CD4-positive, alpha-beta T cell (primary cell): ENCODE measurements at regions not wholly inside any gene's neighbourhood (a gene's known extent, or its start where the extent isn't known, plus 50 kb on each side); places are given as distances from the start of the nearest gene placed in this dataset.

ENCODE experiments used
- ATAC-seq: fragments of 200-7000 bp; cut with Tn5 transposase; one replicate; pipeline ENCODE4 v1.10.0; 2022; ENCODE audit warnings: mild to moderate bottlenecking; ENCODE audit not compliant: poor library complexity
- CTCF ChIA-PET: fragments of 350-600 bp; sonication (Branson Sonifier 250); formaldehyde crosslinking; loops from one replicate; lab custom pipeline; 2021; ENCODE audit warnings: antibody characterized with exemption, inconsistent platforms; lab: Charles Lee
- POLR2A ChIA-PET: fragments of 350-600 bp; sonication (Branson Sonifier 250); formaldehyde crosslinking; loops from one replicate; lab custom pipeline; 2021; ENCODE audit warnings: antibody characterized with exemption, inconsistent platforms; lab: Charles Lee
- DNase-seq, 14 experiments: peaks; one replicate each; pipeline ENCODE4 v3.0.0-alpha.2; 2013 to 2020; ENCODE audit warnings: mixed read lengths in 2 of 14
- H3K27ac ChIP-seq, 2 donors: one replicate each; pipeline versions ENCODE4 v1.5.1 to v1.7.0; 2013; ENCODE audit warnings: low read length in 2 of 2, low read depth in 1 of 2, mild to moderate bottlenecking in 1 of 2
- H3K27me3 ChIP-seq, 2 experiments: 1 replicate in 1 of 2; 2 replicates in 1 of 2; pipeline versions ENCODE4 v1.6.1 to v1.7.0; 2013; ENCODE audit warnings: low read length in 2 of 2, control low read depth in 1 of 2, mild to moderate bottlenecking in 1 of 2, moderate library complexity in 1 of 2; ENCODE audit not compliant: insufficient read depth in 2 of 2, control insufficient read depth in 1 of 2
- H3K36me3 ChIP-seq: one replicate; pipeline ENCODE4 v1.6.1; 2013; ENCODE audit warnings: low read length, control low read depth; ENCODE audit not compliant: insufficient read depth
- H3K4me1 ChIP-seq: one replicate; pipeline ENCODE4 v1.6.1; 2013; ENCODE audit warnings: low read length, control low read depth; ENCODE audit not compliant: insufficient read depth
- H3K4me3 ChIP-seq: one replicate; pipeline ENCODE4 v1.5.1; 2013; ENCODE audit warnings: mild to moderate bottlenecking, low read length, moderate library complexity
- H3K9me3 ChIP-seq, 2 experiments: 1 replicate in 1 of 2; 2 replicates in 1 of 2; pipeline versions ENCODE4 v1.6.1 to v1.7.0; 2013; ENCODE audit warnings: low read length in 2 of 2, mild to moderate bottlenecking in 2 of 2, control low read depth in 1 of 2, moderate library complexity in 1 of 2; ENCODE audit not compliant: control insufficient read depth in 1 of 2, insufficient read depth in 1 of 2
- H3K27ac Mint-ChIP-seq: one replicate; pipeline ENCODE4 v1.8.0; 2020; ENCODE audit warnings: mixed read lengths
- H3K27me3 Mint-ChIP-seq: one replicate; pipeline ENCODE4 v1.8.0; 2021; ENCODE audit warnings: mixed read lengths
- H3K36me3 Mint-ChIP-seq: one replicate; pipeline ENCODE4 v1.8.0; 2021; ENCODE audit warnings: low read depth, mixed read lengths
- H3K4me1 Mint-ChIP-seq: one replicate; pipeline ENCODE4 v1.8.0; 2021; ENCODE audit warnings: low read depth, mixed read lengths
- H3K4me3 Mint-ChIP-seq: one replicate; pipeline ENCODE4 v1.8.0; 2020; ENCODE audit warnings: mild to moderate bottlenecking, mixed read lengths
- H3K9me3 Mint-ChIP-seq: one replicate; pipeline ENCODE4 v1.8.0; 2020; ENCODE audit warnings: mixed read lengths
- CTCF ChIP-seq: fragments of 200-600 bp; IDR thresholded peaks from one replicate; pipeline ENCODE4 v1.8.0; 2022; ENCODE audit warnings: antibody characterized with exemption, mild to moderate bottlenecking
- intact Hi-C, 2 experiments: fragments of 100-400 bp; cut with DNase I in 1 of 2; cut with micrococcal nuclease in 1 of 2; formaldehyde crosslinking; loops; one replicate each; pipeline versions ENCODE4 v1.15.1 to v1.9.0; 2023 to 2025; cut with DNase I, micrococcal nuclease

- no peak overlapping the region for H3K4me3 Mint-ChIP-seq
- ChIA-PET CTCF (no interaction called here), POLR2A (interaction anchor here (0.6 kb wide), 1 partner anchor 523 kb away, joined by 3 read pairs; no protein-coding TSS in a partner anchor)
- intact Hi-C loops, result no loop called here
- no peak for TF ChIP-seq CTCF
- Histone ChIP-seq H3K36me3 (no peaks in the 10 kb centered on the region), H3K27me3 (peaks cover 0 to 7% of the 10 kb centered on the region in 2 experiments), H3K9me3 (peaks cover 7 to 8% of the 10 kb centered on the region in 2 experiments), H3K27ac (no peak overlapping the region), H3K4me1 (no peaks in the 10 kb centered on the region), H3K4me3 (no peak overlapping the region)
- H3K27ac Mint-ChIP-seq, result no peak overlapping the region
- H3K4me1 Mint-ChIP-seq, result no peaks in the 10 kb centered on the region
- ATAC-seq (no peak), DNase-seq (no peak)
- H3K27me3 Mint-ChIP-seq, result peaks cover 26% of the 10 kb centered on the region
- no peaks in the 10 kb centered on the region for H3K36me3 Mint-ChIP-seq
- peaks cover 12% of the 10 kb centered on the region for H3K9me3 Mint-ChIP-seq
These were observed 164.7 kb upstream of the IGF1R start for GRCh38 chr15:98483575-98484130.

- H3K27me3 Mint-ChIP-seq, result peaks cover 20% of the 10 kb centered on the region
- Histone ChIP-seq H3K27me3 (peaks cover 0 to 7% of the 10 kb centered on the region in 2 experiments), H3K36me3 (no peaks in the 10 kb centered on the region), H3K4me1 (no peaks in the 10 kb centered on the region), H3K27ac (no peak overlapping the region), H3K9me3 (peaks cover 7 to 8% of the 10 kb centered on the region in 2 experiments), H3K4me3 (no peak overlapping the region)
- no peak overlapping the region for H3K4me3 Mint-ChIP-seq
- CTCF ChIA-PET, result no interaction called here
- H3K36me3 Mint-ChIP-seq, result no peaks in the 10 kb centered on the region
- DNase-seq (no peak), ATAC-seq (no peak)
- intact Hi-C loops, result no loop called here
- H3K4me1 Mint-ChIP-seq, result no peaks in the 10 kb centered on the region
- no peak overlapping the region for H3K27ac Mint-ChIP-seq
- POLR2A ChIA-PET, result no interaction called here
- TF ChIP-seq CTCF, result no peak
- H3K9me3 Mint-ChIP-seq, result peaks cover 12% of the 10 kb centered on the region
These were observed 163.4 kb upstream of the IGF1R start for GRCh38 chr15:98484914-98485313.

GRCh38 chr15:98485451-98485850, 162.9 kb upstream of the IGF1R start:
- intact Hi-C loops, result no loop called here
- Histone ChIP-seq H3K27ac (no peak overlapping the region), H3K27me3 (peaks cover 0 to 4% of the 10 kb centered on the region in 2 experiments), H3K4me1 (no peaks in the 10 kb centered on the region), H3K9me3 (peaks cover 7 to 8% of the 10 kb centered on the region in 2 experiments), H3K36me3 (no peaks in the 10 kb centered on the region), H3K4me3 (no peak overlapping the region)
- H3K36me3 Mint-ChIP-seq, result no peaks in the 10 kb centered on the region
- ChIA-PET POLR2A (no interaction called here), CTCF (no interaction called here)
- H3K27me3 Mint-ChIP-seq, result peaks cover 20% of the 10 kb centered on the region
- no peak overlapping the region for H3K27ac Mint-ChIP-seq
- H3K9me3 Mint-ChIP-seq, result peaks cover 12% of the 10 kb centered on the region
- TF ChIP-seq CTCF, result no peak
- DNase-seq (no peak), ATAC-seq (no peak)
- no peak overlapping the region for H3K4me3 Mint-ChIP-seq
- H3K4me1 Mint-ChIP-seq, result no peaks in the 10 kb centered on the region
